ENCODE measurements at regions not wholly inside any gene's neighbourhood (a gene's known extent, or its start where the extent isn't known, plus 50 kb on each side); places are given as distances from the start of the nearest gene placed in this dataset.

- Histone ChIP-seq H3K9me3 (replicated peaks; ENCODE audit: control insufficient read depth, insufficient read depth, low read depth, low read length) (no peaks in the 10 kb centered on the region), H3K4me3 (no peak overlapping the region), H3K27me3 (ENCODE audit: control insufficient read depth in 2 of 2, insufficient read depth in 2 of 2, low read length in 2 of 2) (peaks cover 0 to 7% of the 10 kb centered on the region in 2 experiments; a peak in 2 of 5 replicates), H3K4me1 (replicated peaks in 1 of 2; ENCODE audit: control insufficient read depth in 2 of 2, insufficient read depth in 2 of 2, low read length in 2 of 2) (no peaks in the 10 kb centered on the region), H3K36me3 (ENCODE audit: control insufficient read depth, insufficient read depth, low read length) (no peaks in the 10 kb centered on the region), H3K9me1 (ENCODE audit: control insufficient read depth, insufficient read depth, low read length) (no peaks in the 10 kb centered on the region), H3K4me2 (ENCODE audit: insufficient read depth, low read length) (no peak overlapping the region), H3K79me2 (ENCODE audit: control insufficient read depth, insufficient read depth, low read length) (no peaks in the 10 kb centered on the region), H2AFZ (ENCODE audit: low read depth, low read length) (no peak overlapping the region), H3K27ac (ENCODE audit: extremely low read depth, low read depth, low read length) (no peak overlapping the region), H3K9ac (ENCODE audit: insufficient read depth in 1 of 2, low read depth in 2 of 2, low read length in 2 of 2) (no peak overlapping the region), H4K20me1 (replicated peaks; ENCODE audit: control insufficient read depth, insufficient read depth, low read length) (no peaks in the 10 kb centered on the region)
- in situ Hi-C loops (cut with MboI) (no loop called here), intact Hi-C loops (cut with micrococcal nuclease) (no loop called here)
- ChIA-PET CTCF (ENCODE audit: low intra/inter-chr PET ratio) (no interaction called here), POLR2A (no interaction called here)
- TF ChIP-seq PML (IDR thresholded peaks at IDR 0.05; ENCODE audit: low read length) (no peak), ZNF316 (IDR thresholded peaks at IDR 0.05) (no peak), ZNF24 (IDR thresholded peaks at IDR 0.05) (peak; percentile 75)
- no peak for ATAC-seq
- DNase-seq (ENCODE audit: extremely low read depth in 1 of 4, low spot score in 3 of 4) = no peak
- BruUV-seq (replicated peaks) = no TSS peak
- FAIRE-seq = no peak
- WGBS (ENCODE audit: insufficient coverage, low coverage, missing lambda C conversion rate) = 0% methylated on average over 1 of the region's 1 CpG
Measured at GRCh38 chr2:236965841-236966096, 119.9 kb upstream of the COPS8 start.

GRCh38 chr2:236967499-236967783, 118.2 kb upstream of the COPS8 start:
- Histone ChIP-seq H3K27ac (ENCODE audit: extremely low read depth, low read depth, low read length) (no peak overlapping the region), H4K20me1 (replicated peaks; ENCODE audit: control insufficient read depth, insufficient read depth, low read length) (no peaks in the 10 kb centered on the region), H3K4me2 (ENCODE audit: insufficient read depth, low read length) (no peak overlapping the region), H3K9me3 (replicated peaks; ENCODE audit: control insufficient read depth, insufficient read depth, low read depth, low read length) (no peaks in the 10 kb centered on the region), H3K36me3 (ENCODE audit: control insufficient read depth, insufficient read depth, low read length) (no peaks in the 10 kb centered on the region), H3K4me1 (replicated peaks in 1 of 2; ENCODE audit: control insufficient read depth in 2 of 2, insufficient read depth in 2 of 2, low read length in 2 of 2) (no peaks in the 10 kb centered on the region), H3K79me2 (ENCODE audit: control insufficient read depth, insufficient read depth, low read length) (no peaks in the 10 kb centered on the region), H3K9me1 (ENCODE audit: control insufficient read depth, insufficient read depth, low read length) (no peaks in the 10 kb centered on the region), H3K9ac (ENCODE audit: insufficient read depth in 1 of 2, low read depth in 2 of 2, low read length in 2 of 2) (no peak overlapping the region), H3K27me3 (ENCODE audit: control insufficient read depth in 2 of 2, insufficient read depth in 2 of 2, low read length in 2 of 2) (peaks cover 0 to 24% of the 10 kb centered on the region in 2 experiments; a peak in 2 of 5 replicates), H3K4me3 (no peak overlapping the region), H2AFZ (ENCODE audit: low read depth, low read length) (no peak overlapping the region)
- CTCF ChIA-PET (ENCODE audit: low intra/inter-chr PET ratio) = no interaction called here
- POLR2A ChIA-PET = no interaction called here
- WGBS (ENCODE audit: insufficient coverage, low coverage, missing lambda C conversion rate) = 0% methylated on average over 2 of the region's 4 CpGs
- BruUV-seq (replicated peaks) = no TSS peak
- FAIRE-seq = no peak
- TF ChIP-seq, protein P1, sequence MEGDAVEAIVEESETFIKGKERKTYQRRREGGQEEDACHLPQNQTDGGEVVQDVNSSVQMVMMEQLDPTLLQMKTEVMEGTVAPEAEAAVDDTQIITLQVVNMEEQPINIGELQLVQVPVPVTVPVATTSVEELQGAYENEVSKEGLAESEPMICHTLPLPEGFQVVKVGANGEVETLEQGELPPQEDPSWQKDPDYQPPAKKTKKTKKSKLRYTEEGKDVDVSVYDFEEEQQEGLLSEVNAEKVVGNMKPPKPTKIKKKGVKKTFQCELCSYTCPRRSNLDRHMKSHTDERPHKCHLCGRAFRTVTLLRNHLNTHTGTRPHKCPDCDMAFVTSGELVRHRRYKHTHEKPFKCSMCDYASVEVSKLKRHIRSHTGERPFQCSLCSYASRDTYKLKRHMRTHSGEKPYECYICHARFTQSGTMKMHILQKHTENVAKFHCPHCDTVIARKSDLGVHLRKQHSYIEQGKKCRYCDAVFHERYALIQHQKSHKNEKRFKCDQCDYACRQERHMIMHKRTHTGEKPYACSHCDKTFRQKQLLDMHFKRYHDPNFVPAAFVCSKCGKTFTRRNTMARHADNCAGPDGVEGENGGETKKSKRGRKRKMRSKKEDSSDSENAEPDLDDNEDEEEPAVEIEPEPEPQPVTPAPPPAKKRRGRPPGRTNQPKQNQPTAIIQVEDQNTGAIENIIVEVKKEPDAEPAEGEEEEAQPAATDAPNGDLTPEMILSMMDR (IDR thresholded peaks at IDR 0.05 in 2 of 3, conservative IDR thresholded peaks at IDR 0.05 in 1 of 3; ENCODE audit: insufficient read depth in 2 of 3, low read depth in 1 of 3, low read length in 3 of 3) = no peak
- TF ChIP-seq MBD2 (IDR thresholded peaks at IDR 0.05; ENCODE audit: borderline replicate concordance, low read depth) = no peak
- no peak for TF ChIP-seq CSDE1 (IDR thresholded peaks at IDR 0.05)
- no peak for TF ChIP-seq YY1 (IDR thresholded peaks at IDR 0.05; ENCODE audit: borderline replicate concordance in 1 of 3, control insufficient read depth in 1 of 3, extremely low read depth in 1 of 3, insufficient read depth in 3 of 3, insufficient read length in 1 of 3, insufficient replicate concordance in 2 of 3, low read depth in 1 of 3, low read length in 2 of 3)
- no peak for TF ChIP-seq SMARCC2 (IDR thresholded peaks at IDR 0.05; ENCODE audit: low read depth)
- TF ChIP-seq RBM39 (optimal IDR thresholded peaks at IDR 0.05; ENCODE audit: low read depth, low read length) = no peak
- DNase-seq (ENCODE audit: extremely low read depth in 1 of 4, low spot score in 3 of 4) = no peak
- ATAC-seq = no peak
- in situ Hi-C loops (cut with MboI) (no loop called here), intact Hi-C loops (cut with micrococcal nuclease) (no loop called here)

Measured in K562 (cell line).